T47D (cell line): ENCODE measurements at regions not wholly inside any gene's neighbourhood (a gene's known extent, or its start where the extent isn't known, plus 50 kb on each side); places are given as distances from the start of the nearest gene placed in this dataset.

ENCODE experiments used
- DNase-seq, 2 experiments: peaks; one replicate each; pipeline versions ENCODE4 v3.0.0 to v3.0.0-alpha.2; 2011 to 2012; ENCODE audit warnings: low read depth in 1 of 2, low spot score in 1 of 2
- JUND ChIP-seq: IDR thresholded peaks from 2 replicates; pipeline ENCODE4 v1.6.1; 2012; ENCODE audit warnings: low read depth
- in situ Hi-C: cut with HindIII; loops from 2 replicates; pipeline ENCODE4 v1.10.0; 2016; ENCODE audit warnings: low sequenced_read_pairs, low pct_unique_long_range_greater_than_20kb

DNA sequence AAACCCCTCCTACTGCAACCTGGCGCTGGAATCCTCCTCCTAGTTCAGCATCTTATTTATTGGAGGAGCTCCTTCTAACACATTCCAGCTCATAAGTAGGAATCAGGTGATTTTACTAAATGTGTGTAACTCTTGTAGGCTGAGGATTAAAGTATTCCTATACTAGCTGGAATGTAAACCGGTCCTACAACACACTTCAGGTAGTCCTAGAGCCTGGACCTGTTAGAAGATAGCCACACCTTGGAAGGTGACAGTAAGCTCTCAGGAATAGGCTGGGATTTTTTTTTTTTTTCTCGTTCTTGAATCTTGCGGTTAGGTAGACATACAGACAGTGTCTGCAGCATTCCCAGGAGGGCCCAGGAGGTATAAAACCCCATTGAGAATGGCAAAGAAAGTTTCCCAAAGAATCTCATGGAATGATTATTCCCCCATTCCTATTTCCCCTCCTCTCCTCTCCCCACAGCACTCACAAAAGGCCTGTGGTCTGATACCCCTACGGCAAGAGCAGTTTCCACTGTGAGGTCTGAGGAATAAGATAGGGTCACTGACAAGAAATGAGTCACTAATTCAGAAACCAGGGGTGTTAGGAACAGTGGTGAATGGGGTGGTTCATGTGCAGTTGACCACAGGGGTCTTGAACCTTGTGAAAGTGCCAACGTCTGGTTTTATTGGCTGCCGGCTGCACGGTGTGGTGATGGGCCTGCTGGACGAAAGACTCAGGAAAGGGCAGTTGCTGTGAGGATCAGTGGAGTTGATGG lies 267.1 kb downstream of the UTP18 start:
- DNase-seq, result no peak
- no peak for TF ChIP-seq JUND
- in situ Hi-C loops, result no loop called here

DNA sequence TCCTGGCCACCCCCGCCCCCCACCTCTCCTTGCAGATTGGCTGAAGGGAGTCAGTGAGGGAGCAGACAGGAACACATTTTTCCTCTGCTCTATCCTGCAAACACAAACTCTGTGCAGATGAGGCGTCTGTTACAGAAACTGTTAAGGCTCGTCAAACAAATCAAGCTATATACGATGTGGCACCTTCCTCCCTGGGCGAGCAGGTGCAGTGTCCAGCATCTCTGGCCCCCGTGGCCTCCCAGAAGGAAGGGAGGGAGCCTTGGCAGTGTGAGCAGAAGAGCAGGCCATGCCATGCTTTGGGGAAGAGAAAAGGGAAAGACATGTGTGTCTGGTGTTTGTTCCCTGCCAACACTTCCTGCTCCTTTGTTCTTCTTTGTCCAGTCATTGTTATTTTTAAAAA lies 267.8 kb downstream of the UTP18 start:
- DNase-seq, result no peak
- in situ Hi-C loops, result no loop called here
- no peak for TF ChIP-seq JUND

DNA sequence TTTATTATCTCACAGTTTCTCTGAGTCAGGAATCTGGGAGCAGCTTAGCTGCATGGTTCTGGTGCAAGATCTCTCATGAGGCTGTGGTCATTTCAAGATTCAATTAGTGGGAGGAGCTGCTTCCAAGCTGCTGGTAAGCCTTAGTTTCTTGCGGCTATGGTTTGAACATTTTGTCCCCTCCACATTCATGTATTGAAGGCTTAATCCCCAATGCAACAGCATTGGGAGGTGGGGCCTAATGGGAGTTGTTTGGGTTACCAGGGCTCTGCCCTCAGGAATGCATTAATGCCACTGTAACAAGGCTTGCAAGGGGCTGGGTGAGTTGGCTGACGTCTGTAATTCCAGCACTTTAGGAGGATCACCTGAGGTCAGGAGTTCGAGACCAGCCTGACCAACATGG lies 272.9 kb downstream of the UTP18 start:
- no peak for TF ChIP-seq JUND
- in situ Hi-C loops, result no loop called here
- DNase-seq, result no peak

DNA sequence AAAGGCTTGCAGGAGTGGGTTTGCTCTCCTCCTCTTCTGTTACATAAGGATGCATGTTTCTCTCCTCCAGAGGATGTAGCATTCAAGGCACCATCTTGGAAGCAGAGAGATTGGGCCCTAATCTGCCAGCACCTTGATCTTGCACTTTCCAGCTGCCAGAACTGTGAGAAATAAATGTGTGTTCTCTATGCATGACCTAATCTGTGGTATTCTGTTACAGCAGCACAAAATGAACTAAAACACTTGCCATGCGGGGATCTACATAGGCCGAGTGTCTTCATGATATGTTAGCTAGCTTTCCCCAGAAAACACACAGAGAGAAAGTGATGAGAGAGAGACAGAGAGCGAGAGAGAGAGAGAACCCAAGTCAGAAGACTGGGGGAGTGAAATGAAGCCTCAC lies 273.5 kb downstream of the UTP18 start:
- TF ChIP-seq JUND, result no peak
- in situ Hi-C loops, result no loop called here
- no peak for DNase-seq

DNA sequence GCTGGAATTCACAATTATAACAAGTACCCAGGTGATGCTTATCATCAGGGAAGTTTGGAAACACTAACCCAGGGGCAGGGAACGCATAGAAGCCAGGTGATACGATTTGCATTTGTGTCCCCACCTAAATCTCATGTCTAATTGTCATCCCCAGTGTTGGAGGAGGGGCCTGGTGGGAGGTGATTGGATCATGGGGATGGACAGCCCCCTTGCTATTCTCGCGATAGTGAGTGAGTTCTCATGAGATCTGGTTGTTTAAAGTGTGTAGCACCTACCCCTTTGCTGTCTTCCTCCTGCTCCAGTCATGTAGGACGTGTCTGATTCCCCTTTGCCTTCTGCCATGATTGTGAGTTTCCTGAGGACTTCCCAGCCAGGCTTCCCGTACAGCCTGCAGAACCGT lies 276.3 kb downstream of the UTP18 start:
- peak in 1 of 2 experiments; percentile 12 for DNase-seq
- TF ChIP-seq JUND, result no peak
- in situ Hi-C loops, result no loop called here

DNA sequence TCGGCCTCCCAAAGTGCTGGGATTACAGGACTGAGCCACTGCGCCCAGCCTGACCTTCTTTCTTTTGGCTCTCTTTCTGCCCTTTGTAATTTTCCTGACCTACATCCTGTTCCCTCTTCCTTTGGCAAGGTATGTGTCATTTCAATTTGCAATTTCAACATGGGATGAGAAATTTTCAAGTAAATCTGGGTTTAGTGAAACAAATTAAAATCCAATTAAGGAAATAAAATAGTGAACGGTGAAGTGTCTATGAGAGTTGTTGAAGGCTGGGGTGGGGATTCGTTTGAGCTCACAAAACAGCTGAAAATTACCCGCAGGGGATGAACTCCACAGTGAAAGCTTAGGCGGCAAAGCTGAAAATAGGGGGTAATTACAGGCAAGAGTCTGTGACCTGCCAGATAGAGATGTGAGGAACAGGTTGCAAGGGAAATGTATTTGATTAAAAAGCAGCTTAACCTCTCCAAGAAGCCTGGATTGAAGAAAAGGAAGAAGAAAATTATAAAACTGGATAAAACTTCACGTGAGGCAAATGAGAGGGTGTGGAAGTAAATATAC lies 277.7 kb downstream of the UTP18 start:
- no peak for DNase-seq
- no peak for TF ChIP-seq JUND
- in situ Hi-C loops, result no loop called here

DNA sequence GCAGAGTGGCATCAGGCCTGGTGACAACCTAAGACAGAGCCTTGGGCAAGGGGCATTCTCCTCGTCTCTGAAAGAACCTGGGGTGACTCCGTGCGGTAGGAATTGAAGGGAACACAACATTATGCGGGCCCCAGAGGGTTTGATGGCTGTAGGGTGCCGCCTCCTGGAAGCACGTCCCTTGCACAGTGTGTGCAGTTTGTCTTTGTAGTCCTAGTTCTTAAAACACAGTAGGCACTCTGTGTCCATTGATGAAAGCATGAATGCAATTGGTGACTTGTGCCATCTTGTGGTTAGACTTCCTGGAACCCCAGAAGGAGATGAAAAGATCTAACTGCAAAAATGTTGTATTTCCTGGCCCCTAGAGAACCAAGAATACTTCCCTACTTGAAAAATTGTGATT lies 279.8 kb downstream of the UTP18 start:
- in situ Hi-C loops, result no loop called here
- no peak for TF ChIP-seq JUND
- peak; percentile 8 to 54 for DNase-seq

DNA sequence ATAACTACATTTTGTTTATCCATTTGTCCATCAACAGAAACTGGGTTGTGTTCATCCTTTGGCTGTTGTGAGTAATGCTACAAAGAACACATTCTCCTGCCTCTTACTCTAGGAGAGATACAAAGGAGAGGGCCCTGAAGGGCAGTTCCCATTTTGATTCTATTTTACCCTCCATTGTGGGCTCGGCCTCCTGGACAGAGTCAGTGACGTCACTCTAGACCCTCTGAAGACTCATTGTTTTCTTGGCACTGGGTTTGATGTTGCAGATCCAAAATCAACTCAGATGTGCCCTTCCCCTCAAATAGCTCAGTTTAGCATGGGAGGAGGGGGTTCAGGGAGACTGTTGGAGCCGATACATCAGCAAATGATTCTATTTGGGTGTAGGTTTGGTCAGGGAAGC lies 280.9 kb downstream of the UTP18 start:
- TF ChIP-seq JUND, result no peak
- DNase-seq, result no peak

DNA sequence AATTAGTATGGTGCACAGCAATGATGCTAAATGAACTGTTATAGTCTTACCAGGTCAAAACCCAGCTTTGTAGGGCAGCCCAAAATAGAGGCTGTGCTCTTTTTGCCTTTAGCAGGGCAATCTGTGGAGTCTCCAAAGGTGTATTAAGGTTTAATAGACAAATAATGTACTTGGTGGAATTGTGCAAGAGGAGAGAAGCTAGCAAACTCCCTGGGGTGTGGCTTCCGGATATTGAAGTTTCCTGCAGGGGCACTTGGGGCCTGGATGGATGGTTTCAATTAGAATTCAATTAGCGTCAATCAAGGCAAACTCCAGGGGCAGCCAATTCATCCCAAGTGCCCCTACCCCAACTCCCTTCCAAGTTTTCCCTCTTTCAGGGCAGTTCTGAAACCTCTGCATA lies 285.8 kb downstream of the UTP18 start:
- in situ Hi-C loops, result no loop called here
- TF ChIP-seq JUND, result no peak

More for the DNA sequence above, 280.9 kb downstream of the UTP18 start:
- in situ Hi-C loops, result no loop called here

DNA sequence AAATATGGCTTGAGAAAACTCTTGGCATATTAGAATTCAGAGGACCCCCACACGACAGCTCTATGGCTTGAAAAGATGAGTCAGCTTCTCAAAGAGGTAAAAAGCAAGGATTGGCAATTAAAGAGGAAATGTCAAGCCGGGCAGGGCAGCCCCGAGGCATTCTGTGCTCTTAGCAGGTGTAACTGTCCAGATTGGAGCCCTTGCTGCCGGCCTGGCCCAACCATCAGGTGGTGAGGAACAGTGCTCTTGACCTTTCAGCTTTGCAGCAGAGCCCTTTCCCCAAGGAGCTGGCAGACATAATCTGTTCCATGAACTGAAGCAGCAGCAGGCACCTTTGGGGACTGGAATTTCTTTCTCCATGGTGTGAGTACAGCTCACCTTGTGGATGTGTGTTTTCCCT lies 287.8 kb downstream of the UTP18 start:
- DNase-seq, result no peak
- no peak for TF ChIP-seq JUND
- in situ Hi-C loops, result no loop called here

More for the DNA sequence above, 285.8 kb downstream of the UTP18 start:
- DNase-seq, result no peak

DNA sequence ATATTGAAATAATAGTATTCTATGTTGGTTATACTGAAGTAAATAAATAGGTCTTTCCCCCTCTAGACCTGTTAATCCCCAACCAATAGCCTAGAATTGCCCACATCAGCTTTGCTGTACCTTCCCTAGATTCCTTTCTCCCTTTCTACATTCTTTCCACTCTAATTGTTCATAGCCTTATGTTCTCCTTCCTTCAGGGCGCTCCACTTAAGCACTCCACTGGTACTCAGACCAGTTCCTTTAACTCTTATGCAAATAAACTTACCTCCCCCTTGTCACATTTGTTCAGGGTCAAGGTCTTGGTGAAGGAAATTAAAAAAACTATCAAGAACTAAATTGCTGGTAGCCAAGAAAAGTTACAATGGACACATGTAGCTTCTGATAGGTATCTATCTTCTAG lies 294.8 kb downstream of the UTP18 start:
- no peak for DNase-seq
- in situ Hi-C loops, result no loop called here
- TF ChIP-seq JUND, result no peak

DNA sequence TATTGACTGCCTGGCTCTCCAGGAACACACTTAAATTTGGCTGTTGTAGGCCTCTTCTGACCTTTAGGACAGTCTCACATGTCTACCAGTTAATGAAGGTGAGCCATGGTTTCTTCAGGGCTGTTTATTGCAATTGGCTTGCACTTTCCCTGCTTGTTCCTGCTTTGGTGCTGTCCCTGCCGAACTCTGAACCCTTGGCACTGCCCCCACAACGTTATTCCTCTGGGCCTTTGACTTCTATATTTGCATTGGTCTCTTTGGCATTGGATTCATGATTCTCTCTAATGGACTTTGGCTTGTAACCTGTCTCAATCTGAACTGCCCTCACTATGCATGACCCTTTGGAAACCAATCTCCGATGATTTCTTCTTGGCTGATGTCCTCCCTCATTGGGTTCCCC lies 299.4 kb downstream of the UTP18 start:
- DNase-seq, result no peak
- no peak for TF ChIP-seq JUND
- in situ Hi-C loops, result no loop called here

DNA sequence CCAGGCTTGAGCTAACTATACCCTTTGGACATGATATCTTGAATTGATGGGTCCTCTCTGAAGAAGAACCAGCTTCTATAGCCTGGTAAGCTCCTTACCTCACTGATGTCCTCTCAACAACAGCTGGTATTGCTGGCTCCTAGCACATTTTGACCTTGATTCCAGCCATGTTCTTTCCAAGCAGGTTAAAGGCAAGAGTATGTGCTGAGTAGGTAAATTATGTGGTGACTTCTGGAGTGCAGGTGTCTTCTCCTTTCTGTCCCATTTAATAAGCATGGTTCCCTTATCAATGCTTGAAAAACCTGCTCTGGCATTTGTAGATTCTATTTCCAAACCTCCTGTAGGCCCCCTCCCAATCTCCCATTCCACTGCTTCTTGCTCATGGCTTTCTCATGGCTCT lies 300.1 kb downstream of the UTP18 start:
- no peak for DNase-seq
- TF ChIP-seq JUND, result no peak
- in situ Hi-C loops, result no loop called here

DNA sequence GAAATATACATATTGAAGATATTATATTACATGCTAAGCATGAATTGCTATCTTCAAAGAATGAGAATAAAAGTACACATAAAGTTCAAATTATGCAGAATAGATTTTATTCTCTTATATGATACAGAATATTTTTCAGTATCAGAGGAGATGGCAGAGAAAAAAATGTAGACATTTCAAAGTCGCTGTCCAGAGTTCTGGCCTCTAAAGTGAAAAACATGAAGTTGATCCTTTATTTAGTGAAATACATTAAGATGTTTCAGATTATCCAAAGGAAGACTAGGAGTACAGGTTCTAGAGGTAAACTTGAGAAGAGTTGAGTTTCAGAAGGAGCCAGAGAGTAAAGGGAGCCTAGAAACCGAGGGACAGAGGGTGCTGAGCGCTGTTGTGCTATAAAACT lies 303.6 kb downstream of the UTP18 start:
- in situ Hi-C loops, result no loop called here
- DNase-seq, result no peak
- no peak for TF ChIP-seq JUND
